Bronchial epithelial cell (primary cell): ENCODE measurements at regions not wholly inside any gene's neighbourhood (a gene's known extent, or its start where the extent isn't known, plus 50 kb on each side); places are given as distances from the start of the nearest gene placed in this dataset.

Source experiments
- DNase-seq: peaks from one replicate; pipeline ENCODE4 v3.0.0-alpha.2; 2010; ENCODE audit warnings: low read depth
- FAIRE-seq: peaks from 2 replicates; lab custom pipeline; 2011; peaks lifted over from hg19 to GRCh38; lab: Jason Lieb, UNC
- H3K27me3 ChIP-seq: 2 replicates; pipeline ENCODE4 v1.5.1; 2011; ENCODE audit warnings: low read length; ENCODE audit not compliant: control insufficient read depth, insufficient read depth
- H3K36me3 ChIP-seq: 2 replicates; pipeline ENCODE4 v1.5.1; 2011; ENCODE audit warnings: low read length; ENCODE audit not compliant: control insufficient read depth, insufficient read depth
- H3K4me3 ChIP-seq: 2 replicates; pipeline ENCODE4 v1.5.1; 2011; ENCODE audit warnings: mild to moderate bottlenecking, low read depth, low read length, control low read depth
- TF ChIP-seq, protein P1 (sequence below): IDR thresholded peaks from 2 replicates; pipeline ENCODE4 v1.5.1; 2011; ENCODE audit warnings: mild to moderate bottlenecking, moderate library complexity, low read length, control low read depth, inconsistent platforms; ENCODE audit not compliant: insufficient read depth, severe bottlenecking

DNA sequence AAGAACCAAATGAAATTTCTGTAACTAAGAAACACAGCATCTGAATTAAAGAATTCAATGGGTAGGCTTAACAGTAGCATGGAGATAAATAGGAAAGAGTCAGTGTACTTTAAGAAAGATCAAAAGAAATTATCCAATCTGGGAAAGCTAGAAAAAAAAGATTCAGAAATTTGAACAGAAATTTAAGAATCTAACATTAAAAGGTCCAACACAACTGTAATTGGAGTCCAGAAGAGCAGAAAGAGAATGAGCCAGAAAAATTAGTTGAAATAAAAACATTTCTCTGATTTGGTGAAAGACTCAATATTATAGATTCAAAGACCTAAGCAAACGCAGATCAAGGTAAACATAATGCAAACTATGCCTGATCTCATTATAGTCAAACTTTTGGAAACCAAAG is 187.1 kb downstream of the C3orf38 start:
- TF ChIP-seq, protein P1, sequence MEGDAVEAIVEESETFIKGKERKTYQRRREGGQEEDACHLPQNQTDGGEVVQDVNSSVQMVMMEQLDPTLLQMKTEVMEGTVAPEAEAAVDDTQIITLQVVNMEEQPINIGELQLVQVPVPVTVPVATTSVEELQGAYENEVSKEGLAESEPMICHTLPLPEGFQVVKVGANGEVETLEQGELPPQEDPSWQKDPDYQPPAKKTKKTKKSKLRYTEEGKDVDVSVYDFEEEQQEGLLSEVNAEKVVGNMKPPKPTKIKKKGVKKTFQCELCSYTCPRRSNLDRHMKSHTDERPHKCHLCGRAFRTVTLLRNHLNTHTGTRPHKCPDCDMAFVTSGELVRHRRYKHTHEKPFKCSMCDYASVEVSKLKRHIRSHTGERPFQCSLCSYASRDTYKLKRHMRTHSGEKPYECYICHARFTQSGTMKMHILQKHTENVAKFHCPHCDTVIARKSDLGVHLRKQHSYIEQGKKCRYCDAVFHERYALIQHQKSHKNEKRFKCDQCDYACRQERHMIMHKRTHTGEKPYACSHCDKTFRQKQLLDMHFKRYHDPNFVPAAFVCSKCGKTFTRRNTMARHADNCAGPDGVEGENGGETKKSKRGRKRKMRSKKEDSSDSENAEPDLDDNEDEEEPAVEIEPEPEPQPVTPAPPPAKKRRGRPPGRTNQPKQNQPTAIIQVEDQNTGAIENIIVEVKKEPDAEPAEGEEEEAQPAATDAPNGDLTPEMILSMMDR, result no peak
- H3K4me3 ChIP-seq, result no peak overlapping the region
- no peak for DNase-seq
- no peaks in the 10 kb centered on the region for H3K36me3 ChIP-seq
- FAIRE-seq, result no peak
- H3K27me3 ChIP-seq, result no peaks in the 10 kb centered on the region

DNA sequence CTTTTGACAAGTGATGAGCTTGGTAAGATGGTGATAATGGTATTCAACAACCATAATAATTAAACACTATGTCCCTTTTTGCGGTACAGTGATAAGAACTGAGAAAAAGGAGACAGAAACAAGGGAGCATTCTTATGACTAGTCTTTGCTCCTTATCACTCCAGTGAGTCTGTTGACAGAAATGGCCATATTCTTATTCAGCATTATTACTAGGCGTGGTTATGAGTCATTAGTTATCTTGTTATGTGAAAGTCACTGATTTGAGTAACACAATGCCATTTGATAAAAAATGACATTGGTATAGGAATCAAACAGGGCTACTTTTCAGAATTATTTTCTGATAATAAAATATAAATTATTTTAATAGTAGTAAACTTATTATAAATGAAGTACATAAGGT is 193.5 kb downstream of the C3orf38 start:
- H3K36me3 ChIP-seq, result no peaks in the 10 kb centered on the region
- no peak overlapping the region for H3K4me3 ChIP-seq
- DNase-seq (no peak), FAIRE-seq (no peak)
- H3K27me3 ChIP-seq, result no peaks in the 10 kb centered on the region
- TF ChIP-seq, protein P1, result no peak

DNA sequence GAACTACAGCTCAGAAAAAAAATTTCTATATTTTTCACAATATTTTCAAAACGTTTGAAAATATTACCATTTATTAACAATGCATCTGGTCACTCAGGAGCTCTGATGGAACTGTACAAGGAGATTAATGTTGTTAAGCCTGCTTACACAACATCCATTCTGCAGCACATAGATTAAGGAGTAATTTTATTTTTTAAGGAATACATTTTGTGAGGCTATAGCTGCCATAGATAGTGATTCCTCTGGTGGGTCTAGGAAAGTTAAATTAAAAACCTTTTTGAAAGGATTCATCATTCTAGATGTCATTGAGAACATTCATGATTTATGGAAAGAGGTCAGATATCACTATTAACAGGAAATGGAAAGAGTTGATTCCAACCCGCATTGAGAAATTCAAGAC is 196.9 kb downstream of the C3orf38 start:
- FAIRE-seq, result no peak
- H3K4me3 ChIP-seq, result no peak overlapping the region
- no peaks in the 10 kb centered on the region for H3K36me3 ChIP-seq
- no peaks in the 10 kb centered on the region for H3K27me3 ChIP-seq
- TF ChIP-seq, protein P1, result no peak
- no peak for DNase-seq

DNA sequence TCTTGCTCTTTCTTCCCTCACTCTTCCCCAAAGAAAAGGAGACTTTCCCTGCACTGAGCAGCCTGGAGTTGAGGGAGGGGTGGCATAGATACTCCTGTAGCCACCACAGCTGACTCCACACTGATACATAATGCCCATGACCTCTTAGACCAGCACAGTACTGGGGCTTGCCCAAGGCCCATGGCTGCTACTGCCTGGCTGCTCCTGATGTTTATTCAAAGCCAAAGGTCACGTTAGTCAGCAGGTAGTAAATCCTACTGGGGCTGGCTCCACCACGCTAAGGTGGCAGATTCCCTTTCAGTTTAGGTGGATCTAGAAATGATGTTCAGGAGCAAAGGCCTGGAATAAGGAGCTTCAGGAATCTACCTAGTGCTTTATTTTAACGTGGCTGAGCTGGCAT is 212.7 kb downstream of the C3orf38 start:
- Histone ChIP-seq H3K36me3 (no peaks in the 10 kb centered on the region), H3K27me3 (no peaks in the 10 kb centered on the region), H3K4me3 (no peak overlapping the region)
- DNase-seq, result no peak
- TF ChIP-seq, protein P1, result no peak
- FAIRE-seq, result no peak

DNA sequence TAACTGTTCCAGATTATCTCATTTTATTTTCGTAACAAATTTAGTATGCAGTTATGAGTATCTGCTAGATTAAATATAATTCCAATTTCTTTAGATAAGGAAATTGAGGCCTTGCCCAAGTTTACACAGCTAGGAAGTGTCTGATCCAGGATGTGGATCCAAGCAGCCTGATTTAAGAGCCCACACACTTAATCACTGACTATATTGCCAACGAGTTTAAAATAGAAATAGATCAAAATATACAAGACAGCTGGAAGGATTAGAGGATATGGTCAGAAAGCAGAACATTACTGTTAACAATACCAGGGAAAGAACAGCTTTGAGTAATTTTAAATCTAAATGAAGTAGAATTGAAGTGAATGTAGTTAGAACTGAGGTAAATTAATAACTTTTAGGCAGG is 215.2 kb downstream of the C3orf38 start:
- Histone ChIP-seq H3K27me3 (no peaks in the 10 kb centered on the region), H3K36me3 (no peaks in the 10 kb centered on the region), H3K4me3 (no peak overlapping the region)
- DNase-seq, result no peak
- TF ChIP-seq, protein P1, result no peak
- no peak for FAIRE-seq

DNA sequence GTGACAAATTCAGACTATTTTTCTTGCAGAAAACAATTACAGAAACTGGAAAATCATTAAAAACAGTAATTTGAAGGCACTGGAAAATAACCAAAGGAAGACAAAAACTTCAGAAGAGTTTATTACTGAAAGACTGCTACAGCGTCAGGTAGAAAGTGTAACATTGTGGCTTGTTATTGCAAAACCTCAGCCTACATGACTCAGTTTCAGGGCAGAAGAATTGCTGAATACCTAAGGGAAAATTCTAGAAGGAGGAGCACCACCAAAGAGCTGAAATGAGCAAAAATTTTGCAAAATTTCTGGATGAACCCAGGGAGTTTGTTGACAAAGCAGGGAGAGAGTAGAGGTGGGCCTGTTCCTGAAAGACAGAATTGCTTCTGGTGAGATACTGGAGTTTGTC is 219.6 kb downstream of the C3orf38 start:
- FAIRE-seq, result no peak
- peak; percentile 0 for DNase-seq
- Histone ChIP-seq H3K27me3 (no peaks in the 10 kb centered on the region), H3K36me3 (no peaks in the 10 kb centered on the region), H3K4me3 (no peak overlapping the region)
- TF ChIP-seq, protein P1, result no peak
